ENCODE measurements at regions not wholly inside any gene's neighbourhood (a gene's known extent, or its start where the extent isn't known, plus 50 kb on each side); places are given as distances from the start of the nearest gene placed in this dataset.

GRCh38 chr3:107062787-107063186 lies 314.5 kb upstream of the CCDC54 start:
- TF ChIP-seq CTCF (IDR thresholded peaks at IDR 0.05) (no peak), USF1 (IDR thresholded peaks at IDR 0.05; ENCODE audit: borderline replicate concordance, low read depth) (no peak), POLR2AphosphoS5 (IDR thresholded peaks at IDR 0.05; ENCODE audit: low read depth, low read length) (no peak), TAF1 (IDR thresholded peaks at IDR 0.05; ENCODE audit: borderline replicate concordance, low read depth, low read length) (no peak), SIN3A (IDR thresholded peaks at IDR 0.05; ENCODE audit: borderline replicate concordance, low read depth, low read length) (no peak), TEAD4 (IDR thresholded peaks at IDR 0.05; ENCODE audit: borderline replicate concordance, insufficient read depth) (no peak), JUND (IDR thresholded peaks at IDR 0.05) (no peak), NRF1 (IDR thresholded peaks at IDR 0.05; ENCODE audit: low read depth, low read length) (no peak), EP300 (IDR thresholded peaks at IDR 0.05; ENCODE audit: borderline replicate concordance in 1 of 2, low read depth in 1 of 2, low read length in 1 of 2) (no peak), RAD21 (IDR thresholded peaks at IDR 0.05; ENCODE audit: low read length) (no peak), YY1 (IDR thresholded peaks at IDR 0.05; ENCODE audit: low read depth) (no peak)

Data from SK-N-SH (cell line).